ENCODE measurements at regions not wholly inside any gene's neighbourhood (a gene's known extent, or its start where the extent isn't known, plus 50 kb on each side); places are given as distances from the start of the nearest gene placed in this dataset.
A peak's percentile ranks its signal among the peaks of the same experiment; 100 is the strongest.

DNA sequence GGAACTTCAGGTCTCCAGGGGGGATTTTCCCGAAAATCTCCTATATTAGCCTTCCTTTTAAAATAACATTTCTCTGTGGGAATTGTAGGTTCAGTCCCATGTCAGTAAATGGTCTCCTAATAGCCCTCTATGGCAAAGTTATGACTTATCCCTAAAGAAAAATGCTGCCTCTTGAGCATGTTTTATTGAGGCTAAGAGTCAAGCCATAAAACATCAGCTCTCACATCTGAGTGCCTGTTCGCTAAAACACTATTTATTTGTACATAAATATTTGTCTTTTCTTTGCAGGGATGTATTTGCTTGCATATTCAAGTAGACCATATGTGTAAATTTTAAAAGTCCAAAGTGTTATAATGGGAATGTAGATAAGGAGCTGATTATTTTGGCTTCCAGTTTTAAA lies 160.4 kb downstream of the PRDM6 start:
- Mint-ChIP-seq H3K4me3 (no peak overlapping the region), H3K36me3 (no peaks in the 10 kb centered on the region), H3K9me3 (peaks cover 3% of the 10 kb centered on the region), H3K4me1 (no peaks in the 10 kb centered on the region), H3K27me3 (ENCODE audit: insufficient read depth, low read depth) (peaks cover 2% of the 10 kb centered on the region), H3K27ac (no peak overlapping the region)
- Histone ChIP-seq H3K9me3 (ENCODE audit: low read depth) (no peaks in the 10 kb centered on the region), H3K79me2 (ENCODE audit: low read depth) (no peaks in the 10 kb centered on the region), H3K4me3 (no peak overlapping the region), H3K27ac (no peak overlapping the region), H3K9ac (no peak overlapping the region), H3K4me1 (no peaks in the 10 kb centered on the region), H3K27me3 (no peaks in the 10 kb centered on the region), H3F3A (ENCODE audit: low read depth) (no peaks in the 10 kb centered on the region), H3K36me3 (no peaks in the 10 kb centered on the region), H4K20me1 (ENCODE audit: low read depth) (no peaks in the 10 kb centered on the region), H2AFZ (replicated peaks) (no peak overlapping the region), H3K4me2 (no peak overlapping the region)
- no peak for DNase-seq (ENCODE audit: low spot score)
- no peak for TF ChIP-seq EZH2phosphoT487 (IDR thresholded peaks at IDR 0.05)
- TF ChIP-seq, protein P1, sequence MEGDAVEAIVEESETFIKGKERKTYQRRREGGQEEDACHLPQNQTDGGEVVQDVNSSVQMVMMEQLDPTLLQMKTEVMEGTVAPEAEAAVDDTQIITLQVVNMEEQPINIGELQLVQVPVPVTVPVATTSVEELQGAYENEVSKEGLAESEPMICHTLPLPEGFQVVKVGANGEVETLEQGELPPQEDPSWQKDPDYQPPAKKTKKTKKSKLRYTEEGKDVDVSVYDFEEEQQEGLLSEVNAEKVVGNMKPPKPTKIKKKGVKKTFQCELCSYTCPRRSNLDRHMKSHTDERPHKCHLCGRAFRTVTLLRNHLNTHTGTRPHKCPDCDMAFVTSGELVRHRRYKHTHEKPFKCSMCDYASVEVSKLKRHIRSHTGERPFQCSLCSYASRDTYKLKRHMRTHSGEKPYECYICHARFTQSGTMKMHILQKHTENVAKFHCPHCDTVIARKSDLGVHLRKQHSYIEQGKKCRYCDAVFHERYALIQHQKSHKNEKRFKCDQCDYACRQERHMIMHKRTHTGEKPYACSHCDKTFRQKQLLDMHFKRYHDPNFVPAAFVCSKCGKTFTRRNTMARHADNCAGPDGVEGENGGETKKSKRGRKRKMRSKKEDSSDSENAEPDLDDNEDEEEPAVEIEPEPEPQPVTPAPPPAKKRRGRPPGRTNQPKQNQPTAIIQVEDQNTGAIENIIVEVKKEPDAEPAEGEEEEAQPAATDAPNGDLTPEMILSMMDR (IDR thresholded peaks at IDR 0.05), result no peak
- TF ChIP-seq EZH2 (IDR thresholded peaks at IDR 0.05), result no peak

DNA sequence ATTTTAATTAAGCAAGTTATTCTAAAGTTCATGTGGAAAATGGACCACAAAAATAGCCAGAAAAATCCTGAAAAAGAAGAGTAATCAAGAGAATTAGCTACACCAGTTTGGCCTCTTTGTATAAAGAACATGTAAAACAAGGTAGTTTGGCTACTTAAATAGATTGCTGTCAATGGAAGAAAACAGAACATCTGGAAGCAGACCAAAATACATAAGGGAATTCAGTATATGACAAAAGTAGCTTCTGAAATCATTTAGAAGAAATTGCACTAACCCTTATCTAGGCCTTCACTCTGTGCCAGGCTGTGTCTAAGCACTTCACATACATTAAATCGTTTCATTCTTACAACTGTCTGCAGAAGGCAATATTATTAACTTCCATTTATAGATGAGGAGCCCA lies 156.6 kb downstream of the PRDM6 start:
- Mint-ChIP-seq H3K4me3 (no peak overlapping the region), H3K9me3 (peaks cover 5% of the 10 kb centered on the region), H3K27me3 (ENCODE audit: insufficient read depth, low read depth) (peaks cover 2% of the 10 kb centered on the region), H3K27ac (no peak overlapping the region), H3K4me1 (peaks cover 5% of the 10 kb centered on the region), H3K36me3 (no peaks in the 10 kb centered on the region)
- no peak for DNase-seq (ENCODE audit: low spot score)
- no peak overlapping the region for H3K9ac ChIP-seq
- H3K36me3 ChIP-seq, result no peaks in the 10 kb centered on the region
- no peaks in the 10 kb centered on the region for H3K79me2 ChIP-seq (ENCODE audit: low read depth)
- TF ChIP-seq EZH2phosphoT487 (IDR thresholded peaks at IDR 0.05), result no peak
- no peak for TF ChIP-seq EZH2 (IDR thresholded peaks at IDR 0.05)
- TF ChIP-seq, protein P1 (IDR thresholded peaks at IDR 0.05), result no peak
- no peak overlapping the region for H3K27ac ChIP-seq
- no peak overlapping the region for H3K4me2 ChIP-seq
- no peaks in the 10 kb centered on the region for H3K27me3 ChIP-seq
- no peaks in the 10 kb centered on the region for H3K9me3 ChIP-seq (ENCODE audit: low read depth)
- H4K20me1 ChIP-seq (ENCODE audit: low read depth), result no peaks in the 10 kb centered on the region
- no peak overlapping the region for H3K4me3 ChIP-seq
- H3F3A ChIP-seq (ENCODE audit: low read depth), result no peaks in the 10 kb centered on the region
- no peaks in the 10 kb centered on the region for H3K4me1 ChIP-seq
- H2AFZ ChIP-seq (replicated peaks), result no peak overlapping the region

DNA sequence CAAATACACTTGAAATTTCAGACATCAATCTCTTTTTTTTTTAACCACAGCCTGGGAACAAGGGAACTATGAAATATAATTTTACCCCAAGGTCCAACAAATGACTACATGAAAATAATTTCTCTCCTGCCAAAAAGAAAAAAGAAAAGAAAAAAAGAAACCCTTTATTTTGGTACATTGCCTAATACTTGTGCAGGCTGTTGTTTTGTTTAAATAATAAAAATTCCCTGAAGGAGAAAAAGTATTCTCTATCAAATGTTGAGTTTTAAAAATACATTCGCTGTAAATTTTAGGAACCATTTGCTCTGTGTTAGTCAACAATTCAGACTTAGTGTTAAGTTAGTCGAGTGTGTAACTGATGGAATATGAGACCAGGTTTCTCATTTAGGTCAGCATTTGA lies 155.4 kb downstream of the PRDM6 start:
- H3F3A ChIP-seq (ENCODE audit: low read depth), result no peaks in the 10 kb centered on the region
- H2AFZ ChIP-seq (replicated peaks), result peak overlapping the region; percentile 58
- Mint-ChIP-seq H3K27ac (no peak overlapping the region), H3K27me3 (ENCODE audit: insufficient read depth, low read depth) (peaks cover 2% of the 10 kb centered on the region), H3K4me1 (peaks cover 5% of the 10 kb centered on the region), H3K36me3 (no peaks in the 10 kb centered on the region), H3K4me3 (no peak overlapping the region), H3K9me3 (peaks cover 7% of the 10 kb centered on the region)
- H3K27me3 ChIP-seq, result no peaks in the 10 kb centered on the region
- H3K79me2 ChIP-seq (ENCODE audit: low read depth), result no peaks in the 10 kb centered on the region
- H3K9me3 ChIP-seq (ENCODE audit: low read depth), result no peaks in the 10 kb centered on the region
- TF ChIP-seq EZH2 (IDR thresholded peaks at IDR 0.05) (no peak), EZH2phosphoT487 (IDR thresholded peaks at IDR 0.05) (no peak)
- TF ChIP-seq, protein P1 (IDR thresholded peaks at IDR 0.05), result no peak
- no peaks in the 10 kb centered on the region for H3K4me1 ChIP-seq
- no peak overlapping the region for H3K27ac ChIP-seq
- H3K36me3 ChIP-seq, result no peaks in the 10 kb centered on the region
- DNase-seq (ENCODE audit: low spot score), result no peak
- H3K9ac ChIP-seq, result no peak overlapping the region
- H4K20me1 ChIP-seq (ENCODE audit: low read depth), result no peaks in the 10 kb centered on the region
- H3K4me3 ChIP-seq, result no peak overlapping the region
- no peak overlapping the region for H3K4me2 ChIP-seq

Data from neural progenitor cell (in vitro differentiated cells).